MV-4-11 (cell line): ENCODE measurements at regions not wholly inside any gene's neighbourhood (a gene's known extent, or its start where the extent isn't known, plus 50 kb on each side); places are given as distances from the start of the nearest gene placed in this dataset.

Experiments used
- DNase-seq: peaks from one replicate; lab custom pipeline; 2025; lab: John Stamatoyannopoulos, UW

DNA sequence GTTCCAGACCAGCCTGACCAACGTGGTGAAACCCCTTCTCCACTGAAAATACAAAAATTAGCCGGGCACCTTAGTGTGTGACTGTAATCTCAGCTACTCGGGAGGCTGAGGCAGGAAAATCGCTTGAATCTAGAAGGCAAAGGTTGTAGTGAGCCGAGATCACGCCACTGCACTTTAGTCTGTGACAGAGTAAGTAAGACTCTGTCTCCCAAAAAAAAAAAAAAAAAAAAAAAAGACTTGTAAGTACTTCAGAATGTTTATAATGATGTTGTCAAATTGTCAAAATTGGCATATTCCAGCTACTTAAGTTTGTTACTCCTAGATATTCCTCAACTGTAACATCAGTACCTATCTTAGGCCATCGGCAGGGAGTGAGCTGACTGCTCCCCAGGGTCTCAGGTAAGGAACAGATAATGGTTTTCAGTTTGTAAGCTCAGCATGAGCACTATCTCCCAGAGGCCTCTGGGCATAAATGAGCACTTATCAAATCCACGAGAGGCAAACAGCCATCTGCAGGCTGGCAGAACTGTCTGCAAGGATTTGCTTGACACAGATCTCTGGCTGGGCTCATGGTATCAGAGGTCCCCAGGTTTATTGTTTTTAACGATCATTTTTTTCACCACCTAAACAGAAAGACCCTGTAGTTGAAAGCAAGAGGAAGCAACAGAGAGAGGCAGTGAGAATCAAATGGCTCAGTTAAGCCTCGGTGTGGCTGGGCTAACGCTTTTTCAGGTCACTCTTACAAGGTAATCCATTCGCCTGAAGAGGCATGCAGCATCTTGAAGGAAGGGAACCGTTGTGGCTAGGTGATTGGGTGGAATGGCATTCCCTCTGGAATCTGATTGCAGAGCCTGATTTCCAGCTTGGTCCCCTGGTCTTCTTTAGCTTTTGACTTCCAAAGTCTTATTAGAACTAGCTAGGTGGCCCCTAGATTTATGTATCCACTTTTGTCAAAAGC, 115.9 kb downstream of the LY86 start:
- no peak for DNase-seq

DNA sequence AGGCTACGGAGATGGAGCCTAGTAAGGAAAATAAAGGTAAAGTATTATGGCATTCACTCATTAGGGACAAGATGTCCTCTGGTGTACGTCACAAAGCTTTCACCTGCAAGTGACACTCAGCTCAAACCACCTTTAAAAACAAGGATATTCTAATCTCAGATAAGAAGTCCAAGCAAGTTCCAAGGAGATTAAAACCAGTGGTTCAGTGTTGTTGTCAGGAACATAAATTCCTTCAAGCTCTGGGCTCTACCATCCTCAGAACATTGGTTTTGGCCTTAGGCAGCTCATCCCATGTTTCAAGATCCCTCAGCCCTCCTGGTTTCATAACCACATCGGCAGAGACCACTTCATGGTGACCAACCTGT, 116.5 kb downstream of the LY86 start:
- no peak for DNase-seq

DNA sequence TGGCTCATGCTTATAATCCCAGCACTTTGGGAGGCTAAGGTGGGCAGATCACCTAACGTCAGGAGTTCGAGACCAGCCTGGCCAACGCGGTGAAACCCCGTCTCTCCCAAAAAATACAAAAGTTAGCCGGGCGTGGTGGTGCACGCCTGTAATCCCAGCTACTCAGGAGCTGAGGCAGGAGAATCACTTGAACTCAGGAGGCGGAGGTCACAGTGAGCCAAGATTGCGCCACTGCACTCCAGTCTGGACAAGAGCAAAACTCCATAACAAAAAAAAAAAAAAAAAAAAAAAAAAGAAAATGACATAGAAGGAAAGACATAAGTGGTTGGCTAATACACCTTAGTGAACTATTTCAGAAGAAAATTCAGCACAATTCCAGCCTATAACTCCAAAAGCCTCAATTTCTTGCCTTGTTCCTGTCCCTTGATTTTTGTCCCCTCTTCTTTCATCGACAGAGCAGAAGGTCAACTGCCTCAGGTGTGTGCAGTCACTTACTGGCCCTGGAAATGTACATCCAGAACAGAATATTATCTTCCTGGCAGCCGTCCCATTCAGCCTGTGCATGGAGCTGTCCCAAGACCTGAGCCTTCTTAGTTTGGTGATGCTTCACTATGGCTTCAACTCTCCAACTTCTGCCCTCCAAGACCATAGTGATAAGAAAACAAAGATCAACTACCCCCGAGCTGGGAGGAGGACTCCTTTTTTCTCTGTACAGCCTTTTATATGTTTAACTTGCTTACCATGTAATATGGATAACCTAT, 117.6 kb downstream of the LY86 start:
- DNase-seq: no peak

DNA sequence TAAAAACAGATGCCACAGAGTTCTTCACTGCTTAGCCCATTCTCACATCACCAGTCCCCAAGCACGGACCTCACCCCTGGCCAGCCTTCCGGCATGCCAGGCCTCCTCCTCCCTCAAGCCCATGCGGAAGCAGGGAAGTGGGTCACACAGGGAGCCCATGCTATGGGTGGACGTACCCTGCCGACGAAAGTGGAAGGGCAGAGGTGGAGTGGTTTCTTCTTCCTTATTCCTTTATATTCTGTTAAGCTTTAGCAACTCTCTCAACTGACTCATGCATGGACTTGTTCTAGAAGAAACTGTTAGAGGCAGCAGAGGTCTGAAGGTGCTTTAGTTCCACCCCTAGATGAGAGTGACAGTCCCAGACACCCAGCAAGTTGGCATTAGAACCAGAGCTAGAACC, 118.6 kb downstream of the LY86 start:
- DNase-seq: peak; percentile 94

DNA sequence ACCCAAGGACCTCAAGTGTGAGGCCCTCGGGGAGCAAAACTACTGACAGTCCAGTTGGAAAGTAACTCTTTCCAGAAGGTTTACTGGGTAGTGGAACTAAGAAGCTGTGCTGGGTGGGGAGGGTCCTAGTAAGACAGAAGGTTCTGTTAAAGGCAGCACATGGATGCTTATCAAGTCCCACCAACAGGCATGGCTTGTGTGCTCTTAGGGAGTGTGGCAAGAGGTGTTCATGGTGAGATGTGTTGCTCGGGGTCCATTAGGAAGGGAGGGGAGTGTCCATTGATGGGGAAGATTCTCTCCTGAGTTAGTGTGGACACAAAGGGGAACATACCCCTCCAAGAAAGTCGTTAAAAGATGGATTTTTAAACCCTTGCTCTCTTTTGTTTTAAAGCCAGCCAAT, 120.6 kb downstream of the LY86 start:
- no peak for DNase-seq

DNA sequence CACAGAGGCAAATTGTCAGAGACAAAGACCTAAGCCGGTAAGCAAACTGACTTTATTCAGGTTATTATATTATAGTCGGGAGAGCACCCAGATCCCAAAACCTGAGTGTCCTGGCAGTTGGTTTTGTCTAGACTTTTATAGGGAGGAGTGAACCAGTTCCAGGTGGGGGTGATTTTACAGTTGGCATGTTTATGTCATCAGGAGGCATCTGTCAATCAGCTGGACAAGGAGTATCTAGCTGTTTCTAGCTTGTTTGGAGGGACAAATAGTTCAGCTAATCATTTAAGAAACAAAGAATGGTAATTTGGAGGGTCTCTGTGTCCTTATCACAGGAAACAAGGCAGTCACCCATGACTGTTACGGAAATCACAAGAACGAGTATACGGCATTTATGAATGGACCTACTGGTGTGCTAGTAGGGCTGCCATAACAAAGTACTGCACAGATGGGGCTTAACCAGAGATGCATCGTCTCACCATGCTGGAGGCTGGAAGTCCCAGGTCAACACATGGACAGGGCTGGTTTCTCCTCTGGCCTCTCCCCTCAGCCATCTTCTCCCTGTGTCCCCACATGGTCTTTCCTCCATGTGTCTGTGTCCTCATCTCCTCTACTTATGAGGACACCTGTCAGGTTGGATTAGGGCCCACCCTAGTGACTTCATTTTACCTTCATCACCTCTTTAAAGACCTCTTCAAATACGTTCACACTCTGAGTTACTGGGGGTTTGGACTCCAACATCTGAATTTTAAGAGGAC, 122.7 kb downstream of the LY86 start:
- DNase-seq: no peak

DNA sequence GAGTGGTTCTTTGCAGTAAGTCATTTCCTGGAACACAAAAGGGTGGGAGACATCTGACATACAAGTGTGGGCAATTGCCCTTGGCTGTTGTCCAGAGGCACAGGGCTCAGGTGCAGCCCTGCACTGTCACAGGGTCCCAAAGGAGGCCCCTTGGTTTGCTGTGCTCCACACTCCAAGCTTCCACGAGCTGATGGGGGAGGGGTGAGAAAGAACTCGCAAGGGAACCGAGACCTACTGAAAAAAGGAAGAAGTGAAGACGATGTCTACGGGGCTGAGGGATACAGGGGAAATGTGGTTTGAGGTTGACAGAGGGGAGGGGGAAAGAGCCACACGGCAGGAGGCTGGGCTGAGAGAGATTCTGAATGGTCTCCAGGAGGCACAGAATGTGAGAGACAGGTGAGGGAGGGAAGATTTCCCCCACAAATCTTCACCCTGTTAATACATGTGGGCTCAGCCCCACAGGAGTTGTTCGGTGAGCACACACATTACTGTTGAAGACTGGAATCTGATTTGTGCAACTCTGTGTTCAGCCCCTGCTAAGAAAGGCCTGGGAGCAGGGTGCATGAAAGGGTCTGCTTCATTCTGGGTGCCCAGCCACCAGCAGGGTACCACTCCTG, 123.4 kb downstream of the LY86 start:
- DNase-seq: peak; percentile 96

DNA sequence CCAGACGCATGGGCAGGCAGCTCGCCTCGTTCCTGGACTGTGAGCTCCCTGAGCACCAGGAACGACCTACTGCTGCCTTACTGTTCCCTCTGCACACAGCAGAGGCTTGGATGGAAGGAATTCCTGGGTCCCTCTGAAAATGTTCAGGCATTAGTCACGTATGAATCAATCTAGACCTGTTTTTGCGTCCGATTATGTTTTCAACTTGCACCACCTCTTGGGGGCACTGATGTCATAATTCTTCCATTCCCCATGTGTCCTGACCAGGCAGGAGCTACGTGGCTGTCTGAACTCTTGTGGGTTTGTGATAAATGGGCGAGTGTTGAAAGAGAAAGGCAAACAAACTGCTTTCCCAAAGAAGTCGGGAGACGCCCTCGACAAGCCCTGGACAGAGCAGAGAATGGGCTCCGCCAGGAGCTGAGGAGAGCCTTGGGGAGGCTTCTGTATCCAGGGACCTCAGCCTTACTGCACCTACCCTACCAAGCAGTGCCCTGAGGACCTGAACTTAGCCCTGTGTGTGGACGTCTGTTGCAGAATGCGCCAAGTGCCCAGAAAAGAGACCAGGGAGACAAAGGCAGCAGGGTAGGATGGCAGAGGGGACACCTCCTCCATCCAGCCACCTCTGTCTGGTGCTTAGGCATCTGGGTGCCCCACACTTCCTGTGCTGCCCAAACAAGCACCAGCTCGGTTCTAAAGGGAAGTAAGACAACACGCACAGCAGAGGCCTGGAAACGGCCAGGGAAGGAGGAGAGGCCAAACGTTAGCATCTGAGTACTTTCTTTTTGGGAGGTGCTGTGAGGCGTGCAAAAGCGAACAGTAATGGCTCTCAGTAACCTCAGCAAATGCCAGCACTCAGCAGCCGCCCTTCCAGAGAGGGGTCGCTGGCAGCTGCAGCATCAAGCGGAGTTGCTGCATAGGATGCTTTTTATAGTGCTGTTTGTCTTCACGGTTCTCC, 124.2 kb downstream of the LY86 start:
- DNase-seq: peak; percentile 95

DNA sequence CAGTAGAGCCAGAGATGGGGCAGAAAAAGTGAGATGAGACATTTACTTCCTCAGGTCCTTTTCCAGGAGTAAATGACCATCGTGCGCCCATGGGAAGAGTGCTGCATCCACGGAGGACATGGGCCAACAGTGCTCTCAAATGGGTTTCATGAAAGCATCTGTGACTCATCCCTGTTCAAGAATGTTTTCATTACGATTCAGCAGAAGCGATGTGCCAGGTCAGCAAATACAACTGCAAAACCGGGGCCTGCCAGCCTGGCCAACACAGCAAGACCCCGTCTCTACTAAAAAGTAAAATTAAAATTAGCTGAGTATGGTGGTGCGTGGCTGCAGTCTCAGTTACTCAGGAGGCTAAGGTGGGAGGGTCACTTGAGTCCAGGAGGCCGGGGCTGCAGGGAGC, 125.1 kb downstream of the LY86 start:
- peak; percentile 18 for DNase-seq

DNA sequence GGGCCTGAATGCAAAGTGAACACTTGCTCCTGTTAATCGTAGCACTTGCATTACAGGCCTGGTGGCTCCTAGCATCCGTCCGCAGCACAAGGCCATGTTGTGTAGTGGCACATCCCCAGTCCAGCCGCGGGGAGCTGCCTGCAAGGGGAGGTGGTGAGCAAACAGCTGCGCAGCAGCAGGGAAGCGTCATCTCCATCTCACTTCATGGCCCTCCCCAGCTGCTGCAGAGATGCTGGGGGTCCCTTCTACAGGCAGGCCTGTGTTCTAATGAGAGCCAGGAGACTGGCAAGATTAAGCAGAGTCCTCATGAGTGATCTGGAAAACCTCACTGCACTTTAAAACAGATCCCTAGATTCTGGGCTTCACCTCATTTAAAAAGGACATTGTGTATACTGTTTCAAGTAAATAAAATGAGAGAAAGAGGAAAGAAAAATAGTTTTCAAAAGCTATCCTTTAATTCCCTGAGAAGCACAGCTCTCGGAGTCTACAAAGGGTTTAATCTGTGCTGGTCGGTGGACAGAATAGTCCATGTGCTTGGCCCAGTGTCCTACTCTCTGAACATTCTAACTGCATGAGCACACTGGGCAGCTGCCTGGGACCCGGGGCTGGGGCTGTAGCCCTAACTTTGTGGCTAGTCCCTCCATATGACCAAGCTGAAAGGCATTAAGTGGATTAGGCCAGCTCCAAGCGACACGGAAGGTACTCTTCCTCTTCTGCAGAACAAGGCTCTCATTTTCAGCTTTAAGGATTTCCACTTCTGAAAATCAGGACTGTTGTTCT, 125.8 kb downstream of the LY86 start:
- DNase-seq: peak; percentile 67

DNA sequence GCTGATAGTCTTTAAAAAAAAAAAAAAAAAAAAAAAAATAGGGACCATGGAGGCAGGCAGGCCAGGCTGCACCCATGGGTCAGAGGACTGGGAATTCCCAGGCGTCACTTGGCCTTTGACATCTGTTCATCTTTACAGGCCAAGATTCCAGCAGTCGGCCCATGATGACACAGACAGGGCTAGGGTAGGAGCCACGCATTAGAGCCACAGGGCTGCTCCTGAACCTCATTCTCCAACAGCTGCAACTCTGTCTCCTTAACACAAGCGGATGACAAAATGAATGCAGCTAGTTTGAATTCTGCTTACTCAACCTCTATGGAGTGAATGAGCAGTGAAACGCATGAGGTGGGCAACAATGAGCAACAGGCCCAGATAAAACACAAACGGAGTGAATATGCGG, 126.4 kb downstream of the LY86 start:
- no peak for DNase-seq

DNA sequence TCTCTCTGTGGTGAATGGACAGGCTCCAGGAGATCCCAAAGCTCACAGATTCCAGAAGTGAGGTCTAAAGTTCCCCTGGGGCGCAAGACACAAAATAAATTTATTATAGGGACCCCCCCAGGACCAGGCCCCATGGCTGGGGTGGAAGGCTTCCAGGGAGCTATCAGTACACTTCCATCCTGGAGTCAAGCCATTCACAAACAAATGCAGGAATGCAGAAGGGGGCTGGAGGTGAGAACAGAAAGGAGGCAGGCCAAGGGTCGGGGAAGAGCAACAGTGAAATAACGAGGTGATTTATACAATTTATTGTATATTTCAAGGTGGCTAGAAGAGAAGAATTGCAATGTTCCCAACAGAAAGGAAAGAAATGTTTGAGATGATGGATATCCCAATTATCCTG, 126.9 kb downstream of the LY86 start:
- DNase-seq: no peak

DNA sequence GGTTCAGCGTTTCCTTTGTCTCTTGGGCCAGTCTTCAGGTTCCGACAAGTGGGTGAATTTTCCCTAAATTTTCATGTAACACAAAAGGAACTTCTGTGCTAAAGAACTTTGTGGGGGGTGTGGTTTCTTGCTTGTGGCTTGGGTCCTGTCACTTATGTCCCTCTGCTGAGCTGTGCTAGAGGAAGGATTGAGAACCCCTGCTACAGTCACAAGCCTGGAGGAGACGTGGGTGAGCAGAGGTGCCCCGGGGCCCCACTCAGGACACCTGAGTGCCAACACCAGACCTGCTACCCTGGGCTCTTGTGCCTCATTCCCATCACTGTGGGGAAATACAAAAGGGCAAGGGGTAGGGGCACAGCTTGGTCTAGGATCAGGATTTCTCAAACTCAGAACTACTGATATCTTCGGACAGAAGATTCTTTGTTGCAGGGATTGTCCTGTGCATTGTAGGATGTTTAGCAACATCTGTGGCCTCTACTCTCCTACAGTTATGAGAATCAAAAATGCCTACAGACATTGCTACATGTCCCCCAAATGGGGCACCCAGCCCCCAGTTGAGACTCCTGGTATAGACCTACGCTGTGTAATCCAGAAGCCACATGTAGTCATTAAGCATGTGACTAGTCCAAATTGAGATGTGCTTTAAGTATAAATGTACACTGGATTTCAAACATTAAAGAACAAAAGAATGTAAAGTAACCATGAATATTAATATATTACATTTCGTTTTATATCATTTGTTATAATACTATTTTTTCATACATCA, 128.7 kb downstream of the LY86 start:
- peak; percentile 43 for DNase-seq

DNA sequence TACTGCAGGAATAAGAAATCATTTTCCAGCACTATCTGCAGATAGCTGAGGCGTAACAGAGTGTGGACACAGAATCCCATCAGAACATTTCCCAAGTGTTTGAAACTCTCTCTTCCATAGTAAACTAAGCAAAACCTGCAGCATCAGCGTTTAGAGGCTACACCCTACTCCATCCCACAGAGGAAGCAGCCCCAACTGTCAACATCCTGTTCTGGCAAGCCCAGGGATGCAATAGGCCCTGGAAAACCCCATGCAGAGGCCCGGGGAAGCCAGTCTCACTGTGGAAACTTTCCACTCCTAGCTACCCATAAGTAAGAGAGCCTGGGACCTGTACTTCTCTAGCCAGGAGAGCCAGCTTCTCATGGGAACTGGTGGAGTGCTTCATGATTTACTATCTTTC, 129.4 kb downstream of the LY86 start:
- DNase-seq: peak; percentile 71

DNA sequence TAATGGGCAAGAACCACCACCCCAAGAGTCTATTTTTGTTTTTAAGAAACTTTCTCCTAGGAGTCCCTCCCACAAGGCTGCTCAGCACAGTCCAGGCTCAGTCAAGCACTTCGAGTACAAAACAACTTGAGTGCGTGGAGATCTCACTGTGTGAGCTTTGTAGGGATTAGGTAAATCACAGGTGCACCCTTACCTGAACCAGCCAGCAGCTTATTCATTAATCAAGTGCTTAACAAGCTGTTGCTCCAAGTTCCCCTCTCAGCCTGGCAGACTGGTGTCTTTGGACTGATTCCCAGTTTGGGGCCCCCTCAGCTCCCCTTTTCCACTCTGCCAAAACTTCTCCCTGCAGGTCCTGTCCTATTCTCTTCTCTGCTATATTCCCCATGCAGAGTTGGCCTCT, 133.1 kb downstream of the LY86 start:
- no peak for DNase-seq

DNA sequence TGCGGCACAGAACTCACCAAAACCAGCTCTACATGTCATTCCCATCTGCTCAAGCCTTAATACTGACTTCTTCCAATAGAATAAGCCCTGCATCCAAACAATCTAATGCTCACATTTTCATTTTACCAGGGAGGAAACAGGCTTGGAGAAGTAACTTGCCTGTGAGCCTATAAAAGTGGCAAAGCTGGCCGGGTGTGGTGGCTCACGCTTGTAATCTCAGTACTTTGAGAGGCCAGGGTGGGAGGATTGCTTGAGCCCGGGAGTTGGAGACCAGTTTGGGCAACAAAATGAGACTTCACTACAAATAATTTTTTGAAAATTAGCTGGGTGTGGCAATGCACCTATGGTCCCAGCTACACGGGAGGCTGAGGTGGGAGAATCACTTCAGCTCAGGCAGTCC, 133.7 kb downstream of the LY86 start:
- DNase-seq: no peak

DNA sequence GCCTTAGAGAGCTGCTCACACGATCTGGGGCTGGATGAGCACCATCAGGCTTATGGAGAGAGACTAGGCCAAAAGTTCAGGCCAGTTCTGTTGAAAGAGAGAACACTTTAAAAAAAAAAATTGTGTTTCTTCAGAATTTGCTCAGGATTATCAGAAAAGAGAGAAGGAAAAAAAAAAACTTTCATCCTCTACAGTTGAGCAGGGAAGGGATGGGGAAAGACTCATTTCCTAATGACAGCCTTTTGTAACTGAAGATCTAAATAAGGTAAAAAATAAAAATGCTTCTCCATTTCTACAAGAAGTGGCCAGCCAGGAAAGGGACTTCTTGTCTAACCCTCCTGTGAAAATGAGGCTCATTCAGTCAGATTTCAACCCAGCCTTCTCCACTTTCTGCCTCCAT, 134.8 kb downstream of the LY86 start:
- peak; percentile 65 for DNase-seq

DNA sequence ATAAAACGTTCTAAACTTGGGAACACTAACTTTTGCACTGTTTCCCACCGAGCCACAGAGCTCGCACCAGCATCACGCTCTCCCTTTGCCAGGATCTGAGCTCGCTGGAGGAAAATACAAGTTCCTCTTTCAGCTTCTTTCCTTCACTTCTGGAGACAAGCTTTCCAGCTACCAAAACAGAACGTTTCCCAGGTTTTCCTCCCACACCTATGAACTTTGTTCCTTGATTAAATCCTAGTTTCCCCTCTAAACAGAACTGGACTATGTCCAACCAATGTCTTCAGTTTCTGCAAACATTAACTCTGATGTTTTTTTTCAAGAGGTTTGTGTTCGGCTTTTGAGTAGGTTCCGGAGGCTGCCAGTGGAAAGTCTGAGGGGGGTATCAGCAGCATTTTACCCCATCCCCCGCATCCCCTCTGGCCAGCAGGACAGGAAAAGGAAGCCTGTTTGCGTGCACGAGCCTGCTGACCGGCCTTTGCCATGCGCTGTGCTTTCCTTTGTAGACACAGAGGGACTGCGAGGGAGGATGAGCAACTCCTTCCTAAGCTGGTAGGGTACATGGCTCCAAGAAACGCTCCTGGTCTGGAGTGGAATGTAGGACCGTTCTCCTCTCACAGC, 135.5 kb downstream of the LY86 start:
- peak; percentile 35 for DNase-seq
